Stimulated activated CD8-positive, alpha-beta memory T cell treated with anti-CD3 and anti-CD28 coated beads, Interleukin-2, amount 100 ng/mL, for 1 hour (primary cell): ENCODE measurements at regions not wholly inside any gene's neighbourhood (a gene's known extent, or its start where the extent isn't known, plus 50 kb on each side); places are given as distances from the start of the nearest gene placed in this dataset.

Experiments used
- DNase-seq, 2 donors: peaks; one replicate each; pipeline ENCODE4 v3.0.0-alpha.2; 2020; ENCODE audit warnings: low read depth in 2 of 2

DNA sequence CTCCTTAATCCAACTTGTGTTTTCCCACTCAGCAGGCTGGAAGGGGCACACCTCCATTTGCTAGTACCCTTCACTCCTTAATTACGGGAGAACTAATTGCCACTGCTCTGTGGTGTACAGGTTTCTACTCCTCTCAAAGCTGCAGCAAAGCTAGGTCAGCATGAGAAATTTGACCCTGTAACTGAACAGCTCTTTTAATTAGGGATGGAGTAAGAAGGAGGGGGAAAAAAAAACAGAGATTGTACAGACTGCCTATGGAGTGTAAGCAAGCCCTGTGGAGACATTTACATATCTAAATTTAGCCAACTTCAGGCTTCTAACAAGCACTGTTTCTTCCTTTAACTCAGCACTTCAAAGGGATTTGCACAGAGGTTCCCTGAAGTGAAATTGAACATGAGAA lies 629.7 kb upstream of the SETBP1 start:
- DNase-seq, result no peak

DNA sequence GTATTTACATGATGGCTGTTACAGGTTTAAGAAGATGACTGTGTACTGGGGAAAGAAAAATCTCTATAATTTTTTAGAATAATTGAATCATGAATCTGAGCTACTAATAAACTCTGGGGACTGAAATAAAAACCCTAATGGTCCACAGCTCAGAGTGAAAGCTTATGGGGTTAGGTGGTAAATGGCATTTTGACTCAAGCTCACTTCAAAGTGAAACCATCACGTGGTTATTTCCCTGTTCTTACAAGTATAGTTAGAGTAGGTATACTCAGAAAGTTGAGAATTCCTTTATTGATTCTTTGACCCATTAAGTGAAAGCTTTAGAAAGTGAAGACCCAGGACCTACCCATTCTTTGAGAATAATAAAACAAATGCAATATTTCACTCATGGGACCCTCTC lies 626.2 kb upstream of the SETBP1 start:
- DNase-seq, result no peak

DNA sequence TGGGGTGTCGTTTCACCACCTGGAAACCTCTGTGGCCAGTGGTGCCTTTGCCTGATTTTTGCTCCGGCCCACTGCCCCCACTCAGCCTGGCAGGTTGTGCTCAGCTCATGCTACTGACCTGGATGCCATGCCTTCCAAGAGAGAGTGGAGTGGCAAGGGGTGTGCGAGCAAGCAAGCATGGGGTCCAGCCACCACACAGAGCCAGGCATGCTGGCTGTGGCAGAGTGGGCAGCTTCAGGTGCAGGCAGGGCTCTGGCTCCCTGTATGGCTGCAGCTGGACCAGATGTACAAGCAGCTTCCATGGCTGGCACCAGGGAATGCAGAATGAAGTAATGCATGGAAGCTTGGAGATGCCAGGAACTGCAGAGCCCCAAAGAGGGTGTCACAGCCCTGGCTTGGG lies 620.5 kb upstream of the SETBP1 start:
- no peak for DNase-seq

DNA sequence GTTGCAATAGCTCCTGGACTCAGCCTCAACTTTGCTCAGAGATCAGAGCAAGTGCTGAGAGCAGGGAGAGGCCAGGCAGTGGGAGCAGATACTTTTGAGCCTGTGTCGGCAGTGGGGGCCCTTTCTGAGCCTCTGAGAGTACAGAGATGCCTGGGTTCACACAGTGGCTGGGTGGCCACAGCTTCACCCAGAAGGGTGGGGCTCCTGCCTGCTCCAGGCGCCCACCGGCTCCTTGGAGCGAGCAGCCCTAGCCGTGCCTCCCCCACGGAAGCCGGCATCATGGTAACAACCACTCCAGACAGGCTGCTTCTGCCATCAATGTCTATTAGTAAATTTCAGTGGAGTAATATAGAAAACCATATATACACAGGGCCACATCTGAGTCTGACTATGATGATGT lies 619.2 kb upstream of the SETBP1 start:
- no peak for DNase-seq

DNA sequence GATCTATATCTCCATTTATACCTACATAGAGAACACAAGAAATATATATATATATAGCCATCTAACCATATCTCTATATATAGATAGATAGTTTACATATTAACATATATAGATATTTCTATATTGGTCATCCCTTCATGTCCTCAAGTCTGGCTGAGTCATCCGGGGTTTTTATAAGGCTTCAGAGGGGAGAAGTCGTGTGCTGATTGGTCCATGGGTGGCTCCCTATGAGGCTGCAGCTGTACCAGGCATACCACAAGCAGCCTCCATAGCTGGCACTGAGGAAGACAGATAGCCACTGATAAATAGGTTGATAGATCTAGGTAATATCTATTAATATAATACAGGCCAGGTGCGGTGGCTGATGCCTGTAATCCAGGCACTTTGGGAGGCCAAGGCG lies 618.3 kb upstream of the SETBP1 start:
- DNase-seq, result no peak

DNA sequence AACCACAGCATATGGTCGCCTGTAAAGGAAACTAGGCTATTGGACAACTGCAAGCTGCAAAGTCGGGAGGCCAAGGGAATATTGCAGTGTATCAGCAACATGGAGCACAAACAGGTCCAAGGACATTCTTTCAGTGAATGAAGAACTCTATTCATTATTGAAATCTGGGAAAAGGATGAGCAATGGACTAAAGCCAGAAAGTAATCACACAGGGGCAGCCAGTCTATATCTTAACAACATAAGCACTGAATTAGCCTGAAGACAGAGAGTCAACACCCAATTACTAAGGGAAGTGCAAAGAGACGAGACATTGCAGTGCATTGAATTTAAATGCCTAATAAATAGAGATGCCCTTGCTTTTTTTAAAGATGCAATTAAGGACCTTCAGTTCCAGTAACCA lies 615.5 kb upstream of the SETBP1 start:
- no peak for DNase-seq

DNA sequence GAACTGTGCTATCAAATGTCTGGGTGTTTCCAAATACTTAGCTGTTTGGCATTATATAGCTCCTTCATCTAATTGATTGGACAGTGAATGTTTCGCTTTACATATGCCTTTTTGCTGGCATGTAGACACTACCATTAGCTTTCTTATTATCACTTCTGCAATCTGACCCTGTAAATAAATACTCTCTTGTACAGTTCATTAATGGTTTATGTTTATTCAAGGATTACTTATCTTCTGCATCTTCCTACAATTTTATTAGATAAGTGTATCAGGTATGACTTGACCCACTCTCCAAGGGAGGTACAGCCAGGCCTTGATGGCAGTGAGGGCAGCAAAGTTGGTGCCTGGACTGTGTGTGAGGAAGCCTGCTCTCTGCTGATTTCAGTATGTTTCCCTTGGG lies 614.1 kb upstream of the SETBP1 start:
- no peak for DNase-seq

DNA sequence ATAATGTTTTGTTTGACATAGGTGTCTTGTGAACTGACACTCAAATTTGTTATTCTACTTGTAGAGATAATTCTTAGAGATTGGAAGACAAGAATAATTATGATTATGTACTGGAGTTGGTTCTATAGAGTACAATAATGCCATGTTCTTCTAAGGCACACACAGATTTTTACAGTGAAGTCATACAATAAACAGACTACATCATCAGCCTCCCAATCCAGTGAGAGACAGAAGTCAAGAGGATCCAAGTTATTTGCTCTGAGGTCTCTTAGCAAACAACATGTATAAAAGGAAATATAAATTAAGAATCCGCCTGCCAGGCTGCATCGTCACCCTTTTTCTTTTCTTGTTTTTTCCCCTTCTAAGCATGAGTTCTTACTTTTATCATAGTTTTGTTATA lies 613.5 kb upstream of the SETBP1 start:
- no peak for DNase-seq

DNA sequence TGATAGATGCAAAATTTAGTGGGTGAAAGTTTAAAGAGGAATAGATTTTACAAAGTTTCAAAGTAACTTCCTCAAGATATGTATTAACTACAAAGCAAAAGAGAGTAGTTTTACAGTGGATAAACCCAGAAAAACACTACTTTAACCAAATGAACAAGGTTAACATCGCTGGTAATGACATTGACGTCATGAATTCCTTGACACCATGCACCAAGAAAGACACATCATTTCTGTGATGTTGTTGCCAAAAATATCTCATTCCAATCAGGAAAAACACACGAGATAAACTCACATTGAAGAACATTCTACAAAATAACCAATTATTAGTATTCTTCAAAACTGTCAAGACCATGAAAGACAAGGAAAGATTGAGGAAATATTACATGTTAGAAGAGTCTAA lies 605.6 kb upstream of the SETBP1 start:
- no peak for DNase-seq

DNA sequence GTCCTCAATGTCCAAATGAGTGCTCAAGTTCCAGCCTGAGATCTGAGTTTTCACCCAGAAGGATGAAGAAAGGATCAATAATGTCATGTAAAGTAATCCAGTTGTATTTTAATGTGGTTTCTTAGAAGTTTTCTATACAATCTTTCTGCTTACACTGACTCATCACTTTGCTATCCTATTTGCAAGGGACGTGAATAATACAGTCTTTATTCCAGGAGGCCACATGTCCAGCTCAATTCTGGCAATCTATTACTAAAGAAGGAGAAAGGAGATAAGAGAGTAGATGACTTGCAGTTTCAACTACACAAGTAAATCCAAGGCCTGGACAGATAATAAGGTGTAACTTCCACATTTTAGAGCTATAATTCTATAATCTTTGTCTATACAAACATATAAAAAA lies 601.1 kb upstream of the SETBP1 start:
- DNase-seq, result no peak

DNA sequence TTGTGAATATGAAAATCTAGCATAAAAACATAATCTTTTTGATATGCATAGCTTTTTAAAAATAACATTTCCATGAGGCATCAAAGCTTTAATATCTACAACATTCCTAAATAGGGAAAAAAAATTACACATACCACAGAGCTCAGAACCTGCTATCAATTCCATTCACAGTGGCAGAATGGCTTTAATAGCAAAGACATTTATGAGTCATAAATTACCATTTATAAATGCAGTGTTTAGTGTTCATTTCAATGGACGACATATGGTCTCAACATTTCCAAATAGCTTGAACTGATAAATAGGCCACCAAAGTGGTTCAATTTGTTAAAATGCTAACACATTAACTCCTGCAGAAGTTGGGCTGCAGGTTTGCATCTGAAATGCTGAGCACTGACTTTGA lies 600.6 kb upstream of the SETBP1 start:
- no peak for DNase-seq

DNA sequence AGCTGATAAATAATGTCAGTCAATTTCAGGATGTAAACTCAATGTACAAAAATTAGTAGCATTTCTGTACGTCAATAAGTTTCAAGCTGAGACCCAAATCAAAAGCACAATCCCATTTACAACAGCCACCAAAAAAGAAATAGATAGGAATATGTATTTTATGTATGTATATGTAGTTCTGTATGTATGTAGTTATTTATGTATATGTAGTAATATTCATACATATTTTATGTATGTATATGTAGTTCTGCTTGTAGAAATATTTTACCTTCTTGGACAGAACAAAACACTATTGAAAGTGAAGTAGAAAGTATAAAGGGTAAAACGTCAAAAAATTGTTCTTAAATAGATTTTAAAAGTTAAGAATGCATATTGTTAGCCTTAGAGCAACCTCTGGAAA lies 591.0 kb upstream of the SETBP1 start:
- DNase-seq, result no peak

DNA sequence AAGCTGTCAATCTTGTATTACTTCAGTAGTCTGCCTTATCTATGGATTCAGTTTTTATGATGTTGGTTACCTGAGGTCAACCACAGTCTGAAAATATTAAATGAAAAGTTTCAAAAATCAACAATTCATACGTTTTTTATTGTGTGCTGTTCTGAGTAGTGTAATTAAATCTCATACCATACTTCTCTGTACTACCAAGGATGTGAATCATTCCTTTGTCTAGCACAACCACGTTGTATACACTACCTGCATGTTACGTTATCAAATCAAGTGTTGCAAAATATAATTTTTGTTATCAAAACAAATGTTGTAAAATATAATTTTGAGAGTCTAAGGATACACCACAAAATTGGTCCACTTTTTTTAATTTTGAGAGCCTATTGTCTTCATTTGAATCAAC lies 590.2 kb upstream of the SETBP1 start:
- no peak for DNase-seq

DNA sequence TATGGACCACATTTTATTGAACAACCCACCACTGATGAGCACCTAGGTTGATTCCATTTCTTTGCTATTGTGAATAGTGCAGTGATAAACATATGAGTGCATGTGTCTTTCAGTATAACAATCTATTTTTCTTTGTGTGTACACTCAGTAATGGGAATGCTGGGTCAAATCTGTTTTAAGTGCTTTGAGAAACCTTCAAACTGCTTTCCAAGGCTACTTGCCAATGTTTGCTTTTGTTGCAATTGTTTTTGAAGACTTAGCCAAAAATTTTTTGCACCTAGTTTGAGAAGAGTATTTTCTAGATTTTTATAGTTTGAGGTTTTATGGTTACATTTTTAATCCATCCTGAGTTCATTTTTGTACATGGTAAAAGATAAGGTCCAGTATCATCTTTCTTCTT lies 587.4 kb upstream of the SETBP1 start:
- DNase-seq, result no peak

DNA sequence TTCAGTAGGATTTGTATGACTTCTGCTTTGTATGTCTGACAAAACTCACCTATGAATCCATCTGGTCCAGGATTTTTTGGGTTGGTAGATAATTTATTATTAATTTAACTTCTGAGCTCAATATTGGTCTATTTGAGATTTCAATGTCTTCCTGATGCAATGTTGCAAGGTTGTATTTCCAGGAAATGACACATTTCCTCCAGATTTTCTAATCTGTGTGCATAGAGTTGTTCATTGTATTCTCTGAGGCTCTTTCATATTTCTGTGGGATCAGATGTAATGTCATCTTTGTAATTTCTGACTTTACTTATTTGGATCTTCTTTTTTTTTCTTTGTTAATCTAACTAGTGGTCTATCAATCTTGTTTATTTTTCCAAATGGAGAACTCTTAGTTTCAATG lies 584.7 kb upstream of the SETBP1 start:
- DNase-seq, result no peak

DNA sequence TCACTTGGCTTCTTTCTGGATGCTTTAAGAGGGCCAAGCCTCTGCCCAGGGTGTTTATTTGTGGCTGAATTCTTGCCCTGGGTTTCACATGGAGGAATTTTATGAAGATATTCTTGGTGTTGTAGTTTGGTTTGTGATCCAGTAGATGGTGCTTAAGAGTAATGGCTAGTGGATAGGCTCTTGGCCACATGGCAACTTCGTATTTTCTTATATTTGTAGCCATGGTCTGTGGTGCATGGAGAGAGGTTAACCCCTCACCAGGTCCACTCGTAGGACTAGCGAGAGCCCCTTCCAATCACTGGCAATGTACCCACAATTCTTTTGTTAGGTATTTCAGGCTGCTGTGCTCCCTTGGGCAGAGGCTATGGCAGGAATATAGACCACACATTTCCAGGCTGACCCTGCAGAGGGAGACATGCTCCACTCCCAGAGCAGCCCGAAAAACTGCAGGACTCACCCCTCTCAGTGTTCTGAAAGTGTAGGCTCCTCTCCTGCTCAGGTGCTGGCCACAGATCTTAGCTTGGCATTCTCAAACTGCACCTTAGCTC lies 582.1 kb upstream of the SETBP1 start:
- DNase-seq, result no peak

DNA sequence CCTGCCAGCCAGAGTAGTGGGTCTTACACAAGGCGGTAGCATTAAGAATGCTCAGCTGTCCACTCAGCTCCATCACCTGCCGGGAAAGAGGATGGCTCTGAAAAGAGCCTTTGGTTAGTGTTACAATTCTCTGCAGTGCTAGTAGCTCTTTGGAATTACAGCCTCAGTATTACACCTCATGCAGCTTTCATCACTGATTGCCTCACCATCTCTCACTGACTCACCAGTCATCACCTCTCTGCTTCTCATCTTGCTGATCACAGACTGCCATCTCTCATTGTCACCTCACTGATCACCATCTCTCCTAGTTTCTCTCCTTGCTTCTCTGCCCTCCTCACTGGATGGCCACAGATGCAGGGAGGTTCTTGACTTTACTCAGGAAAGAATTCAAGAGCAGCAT lies 573.5 kb upstream of the SETBP1 start:
- DNase-seq, result no peak

DNA sequence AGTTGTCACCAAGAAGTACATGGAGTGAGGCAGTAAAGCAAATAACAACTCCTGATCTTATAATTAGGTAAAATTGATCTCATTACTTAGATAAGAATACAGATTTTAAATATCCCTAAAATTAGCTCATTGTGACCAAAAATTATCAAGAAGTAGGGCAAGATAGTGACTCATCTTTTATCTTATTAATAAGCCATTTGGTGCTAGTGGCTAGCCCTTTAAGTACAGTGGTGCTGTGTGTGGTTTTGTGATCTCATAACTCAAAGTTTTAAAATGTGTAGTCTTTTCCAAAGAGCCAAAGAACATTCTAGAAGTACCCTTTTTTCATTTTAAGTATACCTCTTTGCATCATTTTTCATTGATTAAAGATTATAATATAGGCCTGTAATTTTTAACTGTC lies 569.4 kb upstream of the SETBP1 start:
- DNase-seq, result no peak

DNA sequence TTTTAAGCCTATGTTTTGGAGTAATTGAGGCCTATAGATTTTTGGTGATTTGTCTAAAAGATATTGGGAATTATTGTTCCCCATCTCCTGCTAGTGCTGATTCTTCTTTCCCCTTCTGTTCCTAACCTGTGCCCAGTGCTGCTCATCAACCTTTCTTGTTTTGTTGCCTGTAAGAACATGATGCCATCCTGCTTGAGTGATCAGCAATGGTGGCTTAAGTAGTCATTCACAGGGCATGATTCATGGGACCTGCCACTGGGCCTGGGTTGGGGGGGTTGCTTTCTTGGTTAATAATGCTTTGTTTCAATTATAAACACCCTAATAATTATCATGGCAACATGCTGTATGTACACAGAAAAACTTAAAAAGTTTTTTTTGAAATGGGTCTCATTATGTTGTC lies 562.9 kb upstream of the SETBP1 start:
- DNase-seq, result no peak

DNA sequence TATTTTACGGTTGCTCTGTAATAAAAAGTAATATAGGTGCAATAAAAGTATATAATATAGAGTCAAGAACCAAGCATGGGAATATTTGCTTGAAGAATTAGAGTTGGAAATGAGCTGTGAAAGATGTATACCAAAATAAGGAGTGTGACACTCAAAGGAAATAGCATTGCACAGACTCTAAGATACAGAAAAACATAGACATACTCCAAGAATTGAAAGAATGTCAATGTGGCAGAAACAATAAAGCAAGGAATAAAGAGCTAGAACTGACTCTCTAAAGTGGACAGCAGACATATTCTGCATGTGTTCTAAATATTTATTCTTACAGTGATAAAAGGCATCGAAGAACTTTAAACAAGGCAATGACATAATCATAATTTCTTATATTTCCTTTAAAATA lies 561.1 kb upstream of the SETBP1 start:
- DNase-seq, result no peak

DNA sequence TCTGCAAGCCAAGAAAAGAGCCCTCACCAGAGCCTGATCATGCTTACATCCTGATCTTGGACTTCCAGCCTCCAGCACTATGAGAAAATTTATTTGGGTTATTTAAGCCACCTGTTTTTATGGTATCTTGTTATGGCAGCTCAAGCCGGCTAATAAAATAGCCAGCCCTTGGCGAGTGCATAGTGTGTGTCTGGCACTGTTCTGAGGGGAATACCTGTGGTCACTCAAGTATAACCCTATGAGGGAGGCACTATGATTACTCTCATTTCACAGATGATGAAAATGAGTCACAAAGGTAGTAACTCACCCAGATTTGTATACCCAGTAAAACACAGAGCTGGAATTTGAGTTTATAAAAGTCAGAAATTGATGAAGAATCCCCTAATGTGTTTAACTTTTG lies 556.9 kb upstream of the SETBP1 start:
- no peak for DNase-seq

DNA sequence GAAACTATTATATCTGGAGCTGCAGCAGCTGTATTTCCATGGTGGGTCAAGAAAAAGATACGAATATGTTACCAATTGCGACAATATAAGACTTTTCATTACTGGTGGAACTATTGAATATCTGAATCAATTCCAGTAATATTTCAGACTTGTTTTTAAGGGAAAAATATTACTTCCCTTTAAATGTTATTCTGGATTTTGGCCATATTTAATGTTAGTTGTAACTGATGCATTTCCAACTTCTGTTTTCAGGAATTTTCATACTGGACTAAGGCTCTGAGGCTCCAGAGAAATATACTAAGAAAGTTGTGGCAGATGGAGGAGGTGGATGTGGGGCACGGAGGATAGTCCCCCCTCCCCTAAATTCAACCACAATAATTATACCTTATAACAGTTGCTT lies 555.2 kb upstream of the SETBP1 start:
- no peak for DNase-seq

DNA sequence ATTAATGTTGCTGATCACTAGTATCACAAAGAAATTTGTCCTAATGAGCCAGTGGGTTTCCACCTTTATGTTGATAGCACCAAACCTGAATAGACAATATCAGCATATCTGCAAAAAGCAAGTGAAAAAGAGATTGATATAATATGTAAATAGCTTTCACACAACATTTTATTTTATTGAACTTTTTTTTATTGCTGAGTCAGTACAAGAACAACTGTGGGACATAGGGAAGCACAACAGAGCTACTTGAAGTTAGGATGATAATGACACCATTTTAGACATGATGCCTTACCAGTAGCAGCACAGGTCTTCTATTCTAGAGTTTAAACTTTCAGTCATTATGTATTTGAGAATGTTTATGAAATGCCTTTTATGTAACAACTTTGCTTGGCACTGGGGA lies 554.1 kb upstream of the SETBP1 start:
- DNase-seq, result no peak

DNA sequence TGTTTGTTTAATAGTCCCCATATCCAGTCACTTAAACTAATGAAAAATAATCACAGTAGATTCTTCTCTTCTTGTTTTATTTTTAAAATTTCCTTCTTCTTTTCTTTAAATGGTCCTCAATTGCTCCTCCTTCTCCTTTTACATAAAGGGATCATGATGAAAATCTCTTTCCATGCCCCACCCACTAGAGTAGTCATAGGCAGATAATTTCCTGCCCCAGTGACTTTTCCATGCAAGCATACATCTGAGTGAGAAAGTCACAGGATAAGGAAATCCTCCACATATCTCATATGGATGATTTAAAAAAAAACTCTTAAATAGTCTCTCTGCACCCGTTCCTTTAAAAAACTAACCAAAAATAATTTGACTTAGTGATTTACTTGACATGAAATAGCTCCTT lies 552.3 kb upstream of the SETBP1 start:
- DNase-seq, result no peak

DNA sequence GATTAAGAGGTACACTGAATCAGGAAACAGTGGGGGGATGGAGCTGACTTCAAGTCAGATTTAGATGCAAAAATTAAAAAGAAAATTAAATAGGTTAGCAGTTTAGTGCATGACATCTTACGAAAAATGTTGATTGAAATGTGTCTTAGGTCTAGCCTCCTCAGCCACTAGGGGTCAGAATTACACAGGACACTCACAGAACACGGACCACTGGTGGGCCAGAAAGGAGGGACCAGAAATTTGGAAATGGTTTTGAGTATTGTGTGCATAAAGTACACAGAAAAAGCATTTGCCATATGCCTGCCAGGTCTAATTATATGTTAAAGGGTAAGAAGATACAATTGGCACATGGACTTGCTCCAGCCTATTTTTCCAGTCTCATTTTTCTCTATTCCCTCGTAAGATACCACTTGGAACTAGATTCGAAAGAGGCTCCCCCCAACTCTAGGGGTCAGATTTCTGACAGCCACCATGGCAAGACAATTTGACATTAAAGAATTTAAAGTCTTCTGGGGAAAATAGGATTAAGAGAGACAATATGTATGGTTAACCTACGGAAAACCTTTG lies 550.2 kb upstream of the SETBP1 start:
- DNase-seq, result no peak
